ENCODE measurements at regions not wholly inside any gene's neighbourhood (a gene's known extent, or its start where the extent isn't known, plus 50 kb on each side); places are given as distances from the start of the nearest gene placed in this dataset.

- no peak for DNase-seq (ENCODE audit: extremely low read depth, low read depth)
Observed at GRCh38 chr4:22988526-22988925, 295.8 kb downstream of the GBA3 start.

- DNase-seq (ENCODE audit: extremely low read depth, low read depth) = peak; percentile 34
Observed at GRCh38 chr4:22987870-22988269, 295.1 kb downstream of the GBA3 start.

- no peak for DNase-seq (ENCODE audit: extremely low read depth, low read depth)
Observed at GRCh38 chr4:22986881-22987280, 294.1 kb downstream of the GBA3 start.

GRCh38 chr4:22986262-22986661 is 293.5 kb downstream of the GBA3 start:
- DNase-seq (ENCODE audit: extremely low read depth, low read depth) = no peak

- no peak for DNase-seq (ENCODE audit: extremely low read depth, low read depth)
Observed at GRCh38 chr4:22984390-22984789, 291.7 kb downstream of the GBA3 start.

- no peak for DNase-seq (ENCODE audit: extremely low read depth, low read depth)
Observed at GRCh38 chr4:22978656-22979055, 285.9 kb downstream of the GBA3 start.

- no peak for DNase-seq (ENCODE audit: extremely low read depth, low read depth)
Observed at GRCh38 chr4:22970665-22971064, 277.9 kb downstream of the GBA3 start.

- peak; percentile 70 for DNase-seq (ENCODE audit: extremely low read depth, low read depth)
Observed at GRCh38 chr4:22969287-22969896, 276.7 kb downstream of the GBA3 start.

GRCh38 chr4:22962295-22962694 is 269.6 kb downstream of the GBA3 start:
- peak; percentile 62 for DNase-seq (ENCODE audit: extremely low read depth, low read depth)

- DNase-seq (ENCODE audit: extremely low read depth, low read depth) = no peak
Observed at GRCh38 chr4:22959483-22959882, 266.7 kb downstream of the GBA3 start.

- DNase-seq (ENCODE audit: extremely low read depth, low read depth) = no peak
Observed at GRCh38 chr4:22957774-22958309, 265.1 kb downstream of the GBA3 start.

- no peak for DNase-seq (ENCODE audit: extremely low read depth, low read depth)
Observed at GRCh38 chr4:22949161-22949855, 256.6 kb downstream of the GBA3 start.

- no peak for DNase-seq (ENCODE audit: extremely low read depth, low read depth)
Observed at GRCh38 chr4:22947851-22948250, 255.1 kb downstream of the GBA3 start.

- no peak for DNase-seq (ENCODE audit: extremely low read depth, low read depth)
Observed at GRCh38 chr4:22942920-22943559, 250.3 kb downstream of the GBA3 start.

GRCh38 chr4:22941688-22942375 is 249.1 kb downstream of the GBA3 start:
- DNase-seq (ENCODE audit: extremely low read depth, low read depth) = no peak

GRCh38 chr4:22932326-22932725 is 239.6 kb downstream of the GBA3 start:
- DNase-seq (ENCODE audit: extremely low read depth, low read depth) = no peak

GRCh38 chr4:22922426-22922825 is 229.7 kb downstream of the GBA3 start:
- no peak for DNase-seq (ENCODE audit: extremely low read depth, low read depth)

- DNase-seq (ENCODE audit: extremely low read depth, low read depth) = no peak
Observed at GRCh38 chr4:22921936-22922335, 229.2 kb downstream of the GBA3 start.

GRCh38 chr4:22911285-22911684 is 218.5 kb downstream of the GBA3 start:
- no peak for DNase-seq (ENCODE audit: extremely low read depth, low read depth)

GRCh38 chr4:22910200-22910599 is 217.5 kb downstream of the GBA3 start:
- no peak for DNase-seq (ENCODE audit: extremely low read depth, low read depth)

- DNase-seq (ENCODE audit: extremely low read depth, low read depth) = no peak
Observed at GRCh38 chr4:22906045-22906444, 213.3 kb downstream of the GBA3 start.

All from NCI-H460 (cell line).